Renal cortical epithelial cell (primary cell): ENCODE measurements at regions not wholly inside any gene's neighbourhood (a gene's known extent, or its start where the extent isn't known, plus 50 kb on each side); places are given as distances from the start of the nearest gene placed in this dataset.
"Not testable (repeated sequence)": the region's sequence is repeated elsewhere in the genome, so short reads cannot be mapped to it uniquely, and the experiment has no call there.

Source experiments
- DNase-seq: peaks from one replicate; pipeline ENCODE4 v3.0.0-alpha.2; 2011; ENCODE audit warnings: low read depth

DNA sequence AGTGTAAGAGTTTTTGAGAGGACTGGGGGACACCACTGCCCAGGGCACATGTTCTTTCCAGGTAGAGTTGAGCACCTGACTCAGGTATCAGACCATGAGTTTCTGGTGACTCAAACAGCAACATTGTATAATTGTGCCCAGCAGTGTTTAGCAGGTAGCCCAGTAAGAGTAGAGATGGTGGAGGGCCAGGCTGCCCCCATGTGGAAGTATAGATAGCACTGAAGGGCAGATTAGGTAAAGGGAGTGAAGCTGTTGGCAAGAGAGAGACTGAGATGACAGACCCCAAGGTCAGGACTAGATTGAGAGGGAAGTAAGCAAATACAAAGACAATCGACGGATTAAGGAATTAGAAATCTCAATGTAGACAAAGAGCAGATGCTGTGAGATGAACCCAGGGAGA, 74.6 kb downstream of the TRIM42 start:
- no peak for DNase-seq

DNA sequence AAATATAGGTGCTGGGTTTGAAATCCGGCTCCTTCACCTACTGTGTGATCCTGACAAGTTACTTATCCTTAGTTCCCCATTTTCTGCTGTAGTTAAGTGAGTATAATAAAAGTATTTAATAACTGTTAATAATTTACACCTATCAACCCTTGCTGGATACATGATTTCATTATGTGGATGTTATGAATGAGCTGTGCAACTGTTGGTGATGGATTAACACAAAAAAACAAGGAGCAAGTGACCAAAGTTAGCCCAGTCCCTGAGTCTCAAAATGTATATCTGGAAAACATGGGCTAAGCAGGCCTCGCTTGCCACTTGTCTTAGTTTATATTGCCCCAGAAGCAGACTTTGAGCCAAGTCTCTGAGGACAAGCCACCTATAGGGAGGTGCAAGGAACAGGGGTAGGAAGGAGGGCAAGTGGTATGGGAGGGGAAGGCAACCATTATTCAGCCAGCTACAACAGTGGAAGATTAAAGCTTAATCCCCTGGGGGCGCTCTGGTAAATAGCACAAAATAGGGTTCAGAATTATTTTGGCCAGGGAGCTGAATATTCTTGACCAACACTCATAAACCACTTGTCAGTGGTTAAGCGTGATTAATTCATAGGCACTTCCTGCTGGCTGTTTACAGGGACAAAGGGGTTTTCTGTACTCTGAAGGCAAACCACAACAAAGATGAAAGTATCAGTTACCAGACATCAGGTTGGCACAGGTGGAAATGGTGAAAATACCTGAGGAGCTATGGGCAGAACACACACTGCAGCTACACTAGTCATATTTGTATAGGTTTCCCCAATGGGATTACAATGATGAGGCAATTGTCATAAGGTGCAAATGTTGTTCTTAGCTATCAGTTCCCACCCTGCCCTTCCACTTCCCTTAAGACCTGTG, 76.2 kb downstream of the TRIM42 start:
- peak; percentile 66 for DNase-seq

DNA sequence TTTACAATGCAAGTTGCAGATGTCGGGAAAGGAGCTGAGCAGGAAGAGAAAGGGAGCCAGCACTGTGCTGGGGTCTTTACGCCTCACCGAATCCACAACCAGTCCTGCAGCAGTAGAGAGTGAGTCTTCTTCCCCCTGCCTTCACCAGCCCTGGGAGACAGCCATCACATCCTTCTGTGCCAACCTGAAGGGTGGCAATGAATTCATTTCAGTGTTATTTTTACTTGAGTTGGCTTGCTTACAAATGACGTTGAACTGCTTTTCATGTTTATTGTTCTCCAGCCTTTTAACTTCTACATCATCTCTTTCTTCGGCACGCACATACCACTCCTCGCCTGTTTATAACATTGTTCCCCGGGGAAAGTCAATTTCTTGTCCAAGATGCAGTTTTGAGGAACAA, 77.1 kb downstream of the TRIM42 start:
- peak; percentile 7 for DNase-seq

DNA sequence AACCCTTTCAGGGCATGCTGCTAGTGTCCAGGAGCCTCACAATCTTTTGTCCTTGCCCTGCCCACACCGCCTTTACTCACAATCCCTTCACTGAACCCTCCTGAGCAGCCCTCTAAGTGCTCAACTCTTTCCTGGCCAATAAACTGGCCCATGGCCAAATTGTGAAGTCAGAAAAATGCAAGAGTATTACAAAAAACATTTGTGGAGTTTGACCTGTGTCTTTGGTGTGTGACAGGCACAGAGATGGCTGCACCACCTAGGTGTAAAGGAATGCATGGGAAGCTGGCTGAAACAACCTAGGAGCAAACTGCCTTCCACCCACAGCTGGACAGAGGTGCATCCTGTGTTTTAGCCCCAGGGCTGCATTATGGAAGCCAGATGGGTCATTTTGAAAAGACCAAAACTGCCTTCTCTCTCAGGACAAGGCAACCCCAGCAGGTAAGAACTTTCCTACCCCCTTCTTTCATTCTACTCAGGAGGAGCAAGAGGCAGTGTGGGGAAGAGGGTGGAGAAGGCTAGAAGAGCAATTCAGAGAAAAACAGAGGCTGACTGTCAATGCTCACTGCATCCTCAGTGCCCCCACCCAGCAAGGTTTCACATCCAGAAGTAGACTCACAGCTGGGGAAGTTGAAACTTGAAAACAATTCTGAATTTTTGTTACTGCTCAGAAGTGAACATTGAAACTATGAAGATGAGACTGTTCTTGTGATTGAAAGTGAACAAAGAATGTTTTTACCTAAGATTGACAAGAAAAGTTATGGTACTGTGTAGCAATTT, 78.6 kb downstream of the TRIM42 start:
- DNase-seq = peak; percentile 10

DNA sequence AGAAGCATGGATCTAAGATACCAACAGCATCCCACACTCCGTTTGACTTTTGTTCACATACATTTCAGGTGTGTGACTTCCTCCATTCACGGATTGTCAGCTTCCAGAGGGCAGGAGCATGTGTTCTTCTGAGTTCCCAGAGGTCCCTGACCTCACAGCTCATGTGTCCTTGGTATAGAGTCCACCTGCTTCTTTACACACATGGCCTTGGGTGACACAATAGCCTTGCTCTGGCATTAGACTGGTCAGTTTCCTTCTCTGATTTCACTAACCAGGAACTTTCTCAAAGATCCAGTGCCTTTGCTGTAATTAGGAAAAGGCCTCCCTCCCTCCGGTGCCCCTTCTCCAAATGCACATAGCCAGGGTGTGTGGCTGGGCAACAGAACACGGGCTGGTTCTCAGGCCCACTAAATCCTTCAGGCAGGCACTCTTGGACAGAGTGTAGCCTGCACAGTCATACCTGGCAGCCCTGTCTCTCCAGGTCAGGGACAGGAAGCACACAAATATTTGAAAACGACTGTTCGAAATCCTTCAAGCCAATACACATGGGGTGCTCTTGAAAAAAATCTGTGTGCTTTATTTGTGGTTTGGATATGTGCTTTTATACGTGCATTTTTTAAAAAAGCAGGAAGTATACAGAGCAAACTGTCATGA, 81.1 kb downstream of the TRIM42 start:
- no peak for DNase-seq

DNA sequence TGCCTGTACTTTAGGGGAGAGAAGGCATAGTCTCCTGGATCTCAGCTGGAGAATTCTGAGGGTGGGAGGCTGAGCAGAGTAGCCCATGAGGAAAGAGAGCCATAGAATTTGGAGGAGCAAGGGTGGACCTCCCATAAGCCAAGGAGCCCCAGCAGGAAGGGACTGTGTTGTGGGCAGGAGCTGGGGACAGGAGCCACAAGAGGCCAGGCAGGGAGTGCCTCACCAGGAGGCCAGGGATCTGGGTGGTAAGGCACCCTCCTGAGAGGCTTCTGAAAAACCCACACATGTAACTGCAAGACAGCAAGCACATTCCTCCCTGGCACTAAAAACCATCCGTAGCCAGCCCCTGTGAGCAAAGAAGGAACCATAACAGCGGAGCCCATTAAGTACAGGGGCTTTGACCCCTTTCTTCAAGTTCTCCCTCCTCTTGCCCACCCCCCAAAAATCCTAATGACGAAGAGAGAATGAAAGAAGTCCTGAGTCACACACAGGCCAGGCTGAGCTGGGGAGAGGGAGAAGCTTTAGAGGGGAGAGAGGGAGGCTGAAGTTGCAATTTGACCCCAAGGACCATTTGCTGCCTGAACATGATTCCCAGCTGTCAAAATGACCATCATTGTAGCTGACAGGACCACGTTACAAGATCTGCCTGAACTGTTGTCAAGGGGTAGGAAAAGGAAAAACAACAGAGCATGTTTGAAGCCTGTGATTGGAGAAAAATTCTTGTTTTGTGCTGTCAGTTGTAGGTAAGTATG, 82.6 kb downstream of the TRIM42 start:
- DNase-seq = no peak

DNA sequence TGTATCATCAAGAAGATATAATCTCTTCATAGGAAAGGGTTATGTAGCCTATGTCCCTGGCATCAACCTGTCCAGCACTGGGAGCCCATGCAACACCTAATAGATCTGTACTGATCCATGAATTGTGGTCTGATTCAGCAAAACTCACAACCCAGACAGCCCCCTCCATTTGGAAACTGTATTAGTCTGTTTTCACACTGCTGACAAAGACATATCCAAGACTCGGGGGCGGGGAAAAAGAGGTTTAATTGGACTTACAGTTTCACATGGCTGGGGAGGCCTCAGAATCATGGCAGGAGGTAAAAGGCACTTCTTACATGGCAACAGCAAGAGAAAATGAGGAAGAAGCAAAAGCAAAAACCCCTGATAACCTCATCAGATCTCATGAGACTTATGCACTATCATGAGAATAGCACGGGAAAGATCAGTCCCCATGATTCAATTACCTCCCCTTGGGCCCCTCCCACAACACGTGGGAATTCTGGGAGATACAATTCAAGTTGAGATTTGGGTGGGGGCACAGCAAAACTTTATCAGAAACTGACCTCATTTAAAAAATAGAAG, 83.3 kb downstream of the TRIM42 start:
- no peak for DNase-seq

DNA sequence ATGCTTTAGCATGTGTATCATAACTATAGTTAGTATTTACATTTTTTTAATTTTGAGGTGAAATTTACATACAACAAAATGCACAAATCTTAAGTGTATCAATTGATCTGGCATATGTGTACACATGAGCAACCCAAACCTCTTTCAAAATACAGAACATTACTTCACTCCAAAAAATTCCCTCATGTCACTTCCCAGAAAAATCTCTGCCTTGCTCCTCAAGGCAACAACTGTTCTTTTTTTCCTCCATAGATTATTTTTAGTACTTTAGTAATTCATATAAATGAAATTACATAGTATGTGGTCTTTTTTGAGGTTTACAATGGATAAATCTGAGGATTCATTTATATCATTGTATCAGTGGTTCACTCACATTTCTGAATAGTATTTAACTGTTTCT, 84.9 kb downstream of the TRIM42 start:
- no peak for DNase-seq

DNA sequence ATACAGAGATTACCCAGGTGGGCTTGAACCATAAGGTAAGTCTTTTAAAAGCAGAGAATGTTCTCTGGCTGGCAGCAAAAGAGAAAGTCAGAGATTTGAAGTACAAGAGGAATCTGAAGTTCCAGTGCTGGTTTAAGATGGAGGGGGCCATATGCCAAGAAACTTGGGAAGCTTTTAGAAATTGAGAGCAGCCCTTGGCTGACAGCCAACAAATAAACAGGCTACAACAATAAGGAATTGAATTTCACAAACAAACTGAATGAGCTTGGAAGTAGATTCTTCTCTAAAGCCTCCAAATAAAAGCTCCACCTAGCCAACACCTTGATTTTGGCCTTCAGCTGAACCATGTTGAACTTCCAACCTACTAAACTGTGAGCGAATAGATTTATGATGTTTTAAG, 85.7 kb downstream of the TRIM42 start:
- DNase-seq = no peak

DNA sequence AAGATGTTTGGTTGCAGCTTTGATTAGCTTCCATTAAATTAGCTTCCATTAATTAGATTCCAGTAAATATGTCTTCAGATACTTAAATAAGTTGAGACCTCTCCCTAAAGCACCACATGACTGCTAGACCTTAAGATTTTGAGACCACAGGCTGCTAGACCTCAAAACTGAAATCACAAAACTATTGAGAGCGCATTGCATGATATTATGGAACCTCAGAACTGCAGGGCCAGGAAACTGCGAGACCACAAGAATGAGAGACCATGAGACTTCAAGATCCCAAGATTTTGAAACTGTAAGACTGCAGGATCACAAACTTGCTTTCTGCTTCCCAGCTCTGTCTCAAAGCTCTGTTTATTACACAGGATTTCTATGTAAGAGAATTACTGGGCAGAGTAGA, 87.4 kb downstream of the TRIM42 start:
- no peak for DNase-seq

DNA sequence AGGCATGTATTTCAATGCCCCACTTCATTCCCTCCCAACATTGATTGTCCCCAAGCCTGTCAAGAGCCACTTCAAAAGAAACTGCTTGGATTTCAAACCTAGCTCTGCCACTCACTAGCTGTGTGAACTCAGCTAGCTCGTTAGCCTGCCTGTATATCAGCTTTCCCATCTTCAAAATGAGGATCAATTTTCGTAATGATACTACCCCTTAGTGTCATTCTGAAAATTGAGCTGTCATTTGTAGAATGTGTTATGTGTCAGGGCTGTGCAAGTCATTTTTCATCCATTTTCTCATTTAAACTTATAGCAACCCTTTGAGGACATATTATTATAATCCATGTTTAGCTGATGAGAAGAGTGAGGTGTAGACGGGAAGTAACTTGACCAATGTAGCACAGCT, 88.6 kb downstream of the TRIM42 start:
- no peak for DNase-seq

DNA sequence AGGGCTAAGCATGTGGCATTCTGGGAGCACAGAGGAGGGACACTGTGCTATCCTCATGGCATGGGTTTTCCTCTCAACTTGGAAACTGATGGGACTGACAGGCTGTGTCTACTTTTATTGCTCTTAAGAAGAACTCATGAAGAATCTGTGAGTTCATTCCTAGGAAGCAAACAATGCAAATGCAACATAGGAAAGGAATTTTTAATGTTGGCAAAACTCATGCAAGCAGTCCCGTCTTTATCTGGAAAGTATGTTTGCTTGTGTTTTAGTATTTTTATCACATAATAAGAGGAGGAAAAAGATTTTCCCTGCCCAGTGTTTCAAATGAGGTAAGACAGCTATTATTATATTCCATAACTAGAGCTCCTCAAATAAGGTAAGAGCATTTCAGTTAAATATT, 89.7 kb downstream of the TRIM42 start:
- no peak for DNase-seq

DNA sequence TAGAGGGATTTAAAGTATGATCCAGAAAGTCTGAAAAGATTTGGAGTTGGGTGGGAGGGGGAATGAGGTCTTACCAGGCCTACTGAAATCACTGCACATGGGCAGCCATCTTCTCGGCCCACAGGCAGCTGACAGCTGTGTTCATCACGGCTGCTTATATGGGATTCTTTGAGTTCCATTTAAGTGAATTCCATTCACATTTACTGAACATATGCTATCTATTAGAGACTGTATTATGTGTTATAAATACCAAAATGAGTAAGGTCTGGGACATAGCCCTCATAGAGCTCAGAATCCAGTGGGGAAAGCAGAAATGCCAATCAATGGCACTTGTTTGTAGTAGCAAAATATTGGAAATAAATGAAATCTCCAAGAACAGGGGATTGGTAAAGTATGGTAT, 91.1 kb downstream of the TRIM42 start:
- no peak for DNase-seq

DNA sequence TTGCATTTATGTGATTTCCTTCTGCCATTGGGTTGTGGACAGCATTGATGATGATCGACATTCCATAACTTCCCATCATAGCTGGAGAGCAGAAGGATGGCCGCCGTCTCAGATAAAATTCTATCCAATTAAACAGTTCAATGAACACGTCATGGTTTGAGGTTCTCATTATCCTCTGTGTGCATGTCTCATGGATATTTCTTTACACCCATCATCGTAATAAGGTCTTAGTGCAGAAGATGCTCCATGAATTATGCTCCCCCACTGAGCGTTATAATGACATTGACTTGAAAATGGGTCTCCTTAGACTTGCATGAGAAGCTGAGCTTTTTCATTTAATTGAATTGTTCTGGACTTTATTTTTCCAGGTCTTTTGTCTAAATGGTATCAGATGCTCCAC, 92.1 kb downstream of the TRIM42 start:
- DNase-seq = no peak

DNA sequence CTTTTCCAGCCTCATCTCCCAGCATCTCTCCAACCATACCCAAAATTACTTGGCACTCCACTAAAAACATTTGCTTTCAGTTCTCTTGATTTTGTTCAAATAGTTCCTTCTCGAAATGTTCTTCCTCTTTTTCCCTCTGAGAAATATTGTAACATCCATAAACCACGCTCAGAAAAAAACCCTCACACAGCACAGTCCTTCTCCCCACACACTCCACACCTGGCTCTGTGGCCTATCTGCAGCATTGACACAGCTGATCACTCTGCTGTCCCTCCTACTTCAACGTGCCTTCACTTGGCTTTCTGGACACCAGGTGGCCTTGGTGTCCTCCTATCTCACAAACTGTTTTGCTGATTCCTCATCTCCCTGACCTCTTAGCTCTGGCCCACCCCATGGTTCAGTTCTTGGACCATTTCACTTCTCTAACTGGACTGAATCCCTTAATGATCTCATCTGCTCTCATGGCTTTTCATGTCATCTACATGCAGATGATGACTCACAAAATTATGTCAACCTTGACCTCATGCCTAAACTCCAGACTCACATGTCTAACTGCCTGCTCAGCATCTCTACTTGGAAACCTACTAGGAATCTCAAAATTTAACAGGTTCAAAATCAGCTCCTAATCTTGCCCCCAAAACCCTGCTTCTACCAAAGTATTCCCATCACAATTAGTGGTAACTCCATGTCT, 93.3 kb downstream of the TRIM42 start:
- peak; percentile 4 for DNase-seq

DNA sequence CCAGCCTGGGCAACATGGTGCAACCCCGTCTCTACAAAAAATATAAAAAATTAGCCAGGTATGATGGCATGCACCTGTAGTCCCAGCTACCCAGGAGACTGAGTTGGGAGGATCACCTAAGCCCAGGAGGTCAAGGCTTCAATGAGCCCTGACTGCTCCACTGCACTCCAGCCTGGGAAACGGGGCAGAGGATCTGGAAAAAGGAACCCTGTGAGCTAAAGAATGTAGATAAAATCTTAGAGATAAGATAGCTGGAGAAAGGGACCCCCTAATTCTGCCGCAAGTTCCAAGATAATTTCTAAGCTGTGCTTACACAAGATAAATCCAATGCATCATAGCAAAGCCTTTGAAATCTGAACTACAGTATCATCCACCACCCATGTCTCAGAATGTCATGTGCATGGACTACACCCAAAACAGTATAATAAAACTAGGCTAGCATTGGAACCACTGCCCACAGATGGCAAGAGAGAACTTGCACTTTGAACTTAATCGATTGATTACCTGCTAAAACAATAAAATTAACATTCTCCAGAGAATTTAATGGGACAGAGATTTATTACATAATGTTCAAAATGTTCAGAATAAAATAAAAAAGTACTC, 99.9 kb downstream of the TRIM42 start:
- no peak for DNase-seq

DNA sequence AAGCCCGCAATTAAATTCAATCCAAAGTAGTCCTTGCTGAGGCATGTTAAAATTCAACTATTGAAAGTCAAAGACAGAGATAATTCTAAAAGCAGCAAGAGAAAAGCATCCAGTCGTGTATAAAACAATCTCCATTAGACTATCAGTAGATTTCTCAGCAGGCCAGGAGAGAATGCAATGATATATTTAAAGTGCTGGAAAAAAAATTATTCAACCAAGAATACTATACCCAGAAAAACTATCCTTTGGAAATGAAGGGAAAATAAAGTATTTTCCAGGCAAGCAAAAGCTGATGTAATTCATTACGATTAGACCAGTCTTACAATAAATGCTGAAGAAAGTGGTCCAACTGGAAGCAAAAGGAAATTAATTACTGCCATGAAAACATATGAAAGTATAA, 113.5 kb downstream of the TRIM42 start:
- no peak for DNase-seq

DNA sequence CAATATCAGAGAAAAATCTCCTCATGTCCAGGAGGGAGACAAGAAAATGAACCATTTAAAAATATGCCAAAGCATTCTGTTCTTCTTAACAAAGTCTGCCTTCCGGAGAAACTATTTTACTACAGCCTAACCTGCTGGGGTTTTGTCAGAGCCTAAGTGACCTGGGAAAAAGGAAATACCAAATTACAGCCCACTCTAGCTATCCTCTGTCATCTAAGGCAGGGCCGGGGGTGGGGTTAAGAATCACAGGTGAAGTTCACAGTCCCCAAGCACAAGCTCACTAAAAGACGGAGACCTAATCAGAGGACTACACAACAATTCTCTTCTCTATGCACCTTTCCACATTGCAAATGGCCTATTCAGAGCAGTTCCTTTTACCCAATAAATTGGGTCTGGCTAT, 116.6 kb downstream of the TRIM42 start:
- no peak for DNase-seq

DNA sequence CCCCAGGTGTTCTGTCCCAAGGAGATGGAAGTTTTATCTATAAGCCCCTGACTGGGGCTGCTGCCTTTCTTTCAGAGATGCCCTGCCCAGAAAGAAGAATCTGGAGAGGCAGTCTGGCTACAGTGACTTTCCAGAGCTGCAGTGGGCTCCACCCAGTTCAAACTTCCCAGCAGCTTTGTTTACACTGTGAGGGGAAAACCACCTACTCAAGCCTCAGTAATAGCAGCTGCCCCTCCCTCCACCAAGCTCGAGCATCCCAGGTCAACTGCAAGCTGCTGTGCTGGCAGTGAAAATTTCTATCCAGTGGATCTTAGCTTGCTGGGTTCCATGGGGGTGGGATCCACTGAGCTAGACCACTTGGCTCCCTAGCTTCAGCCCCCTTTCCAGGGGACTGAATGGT, 125.0 kb downstream of the TRIM42 start:
- DNase-seq = not testable (repeated sequence)

DNA sequence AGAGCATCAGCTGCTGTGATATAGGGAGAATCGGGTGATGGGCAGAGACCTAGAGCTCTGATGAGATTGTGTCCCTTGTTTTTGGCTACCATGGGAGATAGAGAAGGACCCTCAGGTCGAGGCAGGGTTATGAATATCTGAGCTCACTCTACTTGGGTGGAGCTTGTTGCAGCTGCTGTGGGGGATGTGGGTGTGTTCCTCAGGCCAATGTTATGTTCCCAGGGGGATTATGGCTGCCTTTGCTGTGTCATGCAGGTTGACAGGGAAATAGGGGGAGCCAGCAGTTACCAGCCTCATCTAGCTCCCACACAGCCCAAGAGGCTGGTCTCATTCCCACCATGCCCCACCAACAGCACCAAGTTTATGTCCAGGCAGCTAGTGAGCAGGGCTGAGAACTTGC, 131.5 kb downstream of the TRIM42 start:
- DNase-seq = no peak
